Stimulated activated CD8-positive, alpha-beta memory T cell treated with anti-CD3 and anti-CD28 coated beads, Interleukin-12 subunit alpha, Interleukin-12 subunit beta, amount 100 ng/mL, for 4 hours (primary cell): ENCODE measurements at regions not wholly inside any gene's neighbourhood (a gene's known extent, or its start where the extent isn't known, plus 50 kb on each side); places are given as distances from the start of the nearest gene placed in this dataset.
"Not testable (repeated sequence)": the region's sequence is repeated elsewhere in the genome, so short reads cannot be mapped to it uniquely, and the experiment has no call there.

Source experiments
- DNase-seq: peaks from one replicate; pipeline ENCODE4 v3.0.0-alpha.2; 2020; ENCODE audit warnings: low read depth

DNA sequence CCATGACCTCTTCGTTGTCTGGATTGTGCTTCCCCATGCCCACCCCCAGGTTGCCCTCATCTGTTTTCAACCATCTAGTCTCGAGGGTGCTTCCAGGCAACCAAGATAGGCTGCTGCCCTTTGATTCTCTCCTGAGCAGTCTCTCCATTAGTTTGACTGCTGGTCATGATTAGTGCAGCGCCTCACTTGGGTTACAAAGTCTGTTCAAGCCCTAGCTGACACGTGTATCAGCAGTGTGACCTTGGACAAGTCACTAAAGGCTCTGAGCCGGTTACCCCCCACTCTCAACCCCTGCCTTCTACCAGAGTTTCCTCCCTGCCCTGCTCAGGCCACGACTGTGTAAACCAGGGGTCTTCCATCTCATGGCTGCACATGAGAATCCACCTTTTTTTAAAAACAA is 185.3 kb upstream of the PWP1 start:
- no peak for DNase-seq

DNA sequence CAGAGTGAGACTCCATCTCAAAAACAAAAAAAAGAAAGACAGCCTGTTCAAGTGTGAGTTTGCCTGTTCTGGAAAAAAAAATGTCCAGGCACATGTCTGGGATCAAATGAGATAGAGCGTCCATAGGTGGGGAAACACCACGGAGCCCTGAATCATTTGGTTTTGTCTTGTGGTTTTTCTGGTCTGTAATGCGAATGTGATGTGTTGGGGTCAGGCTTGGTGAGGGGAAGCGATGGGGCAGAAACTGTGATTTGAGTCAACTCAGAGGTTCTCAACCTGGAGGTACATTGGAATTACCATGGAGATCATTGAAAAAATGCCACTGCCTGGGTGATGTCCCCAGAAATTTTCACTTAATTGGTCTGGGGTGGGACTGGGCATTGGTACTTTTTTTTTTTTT is 183.9 kb upstream of the PWP1 start:
- DNase-seq, result no peak

DNA sequence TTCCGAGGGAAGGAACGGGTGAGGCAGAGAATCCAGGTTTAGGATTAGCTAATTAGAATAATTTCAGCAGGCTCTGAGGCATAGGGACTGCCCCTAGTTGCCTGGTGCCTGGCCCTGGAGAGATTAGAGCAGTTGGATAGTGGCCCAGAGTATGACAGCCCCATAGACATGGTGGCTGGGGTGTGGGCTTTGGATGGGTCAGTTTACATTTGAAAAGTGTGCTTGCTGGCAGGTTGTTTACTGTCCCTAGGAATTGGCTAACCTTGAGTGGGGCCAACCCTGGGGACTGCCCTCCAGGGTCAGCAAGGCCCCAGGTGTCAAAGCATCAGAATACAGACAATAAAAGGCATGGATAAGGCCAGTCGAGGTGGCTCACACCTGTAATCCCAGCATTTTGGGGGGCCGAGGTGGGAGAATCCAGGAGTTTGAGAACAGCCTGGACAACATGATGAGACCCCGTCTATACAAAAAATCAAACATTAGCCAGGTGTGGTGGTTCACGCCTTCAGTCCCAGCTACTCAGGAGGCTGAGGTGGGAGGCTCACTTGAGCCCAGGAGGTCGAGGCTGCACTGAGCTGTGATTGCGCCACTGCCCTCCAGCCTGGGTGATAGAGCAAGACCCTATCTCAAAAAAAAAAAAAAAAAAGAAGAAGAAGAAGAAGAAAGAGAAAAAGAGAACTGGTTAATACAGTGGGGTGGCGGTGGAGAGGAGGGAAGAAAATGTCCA is 182.3 kb upstream of the PWP1 start:
- DNase-seq, result no peak

DNA sequence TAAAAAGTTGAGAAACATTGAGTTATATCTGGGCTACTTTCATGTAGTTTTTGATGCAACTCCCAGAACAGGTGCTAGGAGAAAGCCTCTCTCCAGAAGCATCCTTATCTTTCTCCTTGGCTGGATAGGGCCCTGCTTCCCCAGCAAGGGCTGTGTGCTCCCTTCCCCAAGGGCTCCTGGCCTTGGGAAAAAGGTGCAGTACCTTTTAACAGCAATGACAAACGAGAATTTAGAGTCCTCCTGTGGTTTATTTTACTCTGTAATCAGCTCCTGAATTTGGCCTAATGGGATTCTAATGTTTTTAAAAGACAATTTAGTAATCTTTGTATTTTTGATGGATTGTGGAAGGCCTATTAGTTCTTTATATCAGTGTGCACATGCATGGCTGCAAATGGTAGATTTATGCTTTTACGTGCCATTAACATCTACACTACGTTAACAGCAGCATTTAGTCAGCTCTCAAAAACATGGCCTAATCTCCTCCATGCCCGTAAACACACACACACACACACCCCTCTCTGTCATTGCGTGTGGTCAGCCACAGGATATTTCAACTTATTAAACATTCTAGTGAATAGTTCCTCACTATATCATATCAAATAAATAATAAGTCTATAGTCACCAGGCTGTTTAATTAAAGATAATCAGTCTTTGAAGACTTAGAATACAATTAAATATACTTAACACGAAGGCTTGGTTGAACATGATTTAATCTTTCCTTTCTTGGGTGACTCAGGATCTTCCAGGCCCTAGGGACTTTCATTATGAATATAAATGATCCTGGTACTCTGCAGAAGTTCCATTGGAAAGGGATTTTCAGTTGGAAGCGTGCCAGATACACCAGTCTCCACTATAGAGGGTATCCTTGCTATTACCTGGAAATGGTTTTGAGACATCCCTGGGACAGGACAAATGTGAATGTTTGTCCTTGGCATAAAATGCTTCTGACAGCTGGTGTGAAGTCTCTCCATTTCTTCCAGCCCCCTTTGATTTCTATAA is 181.4 kb upstream of the PWP1 start:
- no peak for DNase-seq

DNA sequence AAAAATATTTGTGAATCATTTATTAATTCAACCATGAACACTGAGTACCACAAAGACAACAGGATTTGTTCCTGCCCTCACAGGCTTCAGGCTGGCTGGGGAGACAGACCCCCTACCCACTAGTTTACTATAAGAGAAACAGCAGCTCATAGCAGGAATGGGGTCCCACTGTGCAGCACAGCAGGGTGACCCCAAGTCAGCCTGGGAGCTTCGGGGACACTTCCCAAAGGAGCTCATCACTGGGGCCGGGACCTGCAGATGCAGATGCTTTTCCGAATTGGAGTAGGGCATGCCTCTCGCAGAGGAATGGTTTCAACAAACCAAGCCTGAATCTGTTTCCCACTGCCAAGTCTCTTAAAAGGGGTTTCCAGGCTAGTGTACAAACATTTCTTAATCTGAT is 176.2 kb upstream of the PWP1 start:
- DNase-seq, result no peak

DNA sequence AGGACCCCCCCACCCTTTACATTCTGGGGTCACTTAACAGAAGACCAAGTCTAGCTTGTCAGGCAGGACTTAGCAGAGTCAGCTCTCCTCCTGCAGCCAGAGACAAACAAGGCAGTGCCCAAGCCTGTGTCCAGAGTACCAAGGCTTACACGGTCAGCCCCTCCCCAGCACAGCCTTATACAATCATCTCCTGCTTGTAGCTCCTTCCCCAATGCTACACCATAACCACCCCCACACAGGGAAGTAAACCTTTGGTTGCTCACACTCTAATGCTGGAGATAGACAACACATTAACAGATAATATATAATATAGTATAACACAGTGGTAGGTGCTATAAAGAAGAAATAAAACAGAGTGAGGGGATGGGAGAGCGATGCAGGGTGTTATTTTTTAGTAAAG is 175.4 kb upstream of the PWP1 start:
- DNase-seq, result no peak

DNA sequence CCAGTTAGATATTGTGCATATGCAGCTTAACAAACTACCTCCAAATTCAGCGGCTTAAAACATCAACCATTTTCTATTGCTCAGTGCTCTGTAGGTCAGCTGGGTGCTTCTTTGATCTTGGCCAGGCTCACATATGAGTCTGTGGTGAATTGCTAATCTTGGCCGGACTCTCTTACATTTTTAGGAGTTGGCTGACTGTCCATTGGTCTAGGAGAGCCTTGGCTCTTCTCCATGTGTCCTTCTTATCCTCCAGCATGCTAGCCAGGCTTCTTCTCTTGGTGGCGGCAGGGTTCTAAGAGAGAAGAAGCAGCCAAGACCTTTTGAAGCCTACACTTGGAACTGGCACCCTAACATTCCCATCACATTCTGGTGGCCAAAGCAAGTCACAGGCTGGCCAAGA is 174.3 kb upstream of the PWP1 start:
- DNase-seq, result no peak

DNA sequence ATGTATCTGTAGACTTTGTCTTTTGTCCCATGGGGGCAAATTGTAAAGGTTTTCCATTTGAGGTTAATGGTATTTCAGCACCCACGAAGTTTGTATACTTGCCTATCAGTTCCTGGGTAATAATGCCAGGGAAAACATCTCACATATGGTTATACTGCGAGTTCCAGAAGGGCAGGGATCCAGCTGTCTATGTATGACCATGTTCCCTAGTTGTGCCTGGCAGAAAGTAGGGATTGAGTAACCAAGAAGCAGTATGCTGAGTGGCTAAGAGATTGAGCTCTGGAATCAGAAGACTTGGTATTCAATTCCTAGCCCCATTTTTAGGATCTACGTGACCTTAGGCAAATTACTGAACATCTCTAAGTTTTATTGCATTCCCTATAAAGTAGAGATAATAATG is 173.2 kb upstream of the PWP1 start:
- DNase-seq, result no peak

DNA sequence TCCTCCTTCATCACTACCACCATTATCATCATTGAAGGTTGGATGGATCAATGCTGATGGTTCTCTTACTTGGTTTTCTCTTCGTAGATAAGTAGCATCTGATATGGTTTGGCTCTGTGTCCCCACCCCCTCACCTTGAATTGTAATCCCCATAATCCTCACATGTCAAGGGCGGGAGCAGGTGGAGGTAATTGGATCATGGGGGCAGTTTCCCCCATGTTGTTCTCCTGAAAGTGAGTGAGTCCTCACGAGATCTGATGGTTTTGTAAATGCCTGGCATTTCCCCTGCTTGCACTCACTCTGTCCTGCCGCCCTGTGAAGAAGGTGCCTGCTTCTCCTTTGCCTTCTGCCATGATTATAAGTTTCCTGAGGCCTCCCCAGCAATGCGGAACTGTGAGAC is 172.4 kb upstream of the PWP1 start:
- no peak for DNase-seq

DNA sequence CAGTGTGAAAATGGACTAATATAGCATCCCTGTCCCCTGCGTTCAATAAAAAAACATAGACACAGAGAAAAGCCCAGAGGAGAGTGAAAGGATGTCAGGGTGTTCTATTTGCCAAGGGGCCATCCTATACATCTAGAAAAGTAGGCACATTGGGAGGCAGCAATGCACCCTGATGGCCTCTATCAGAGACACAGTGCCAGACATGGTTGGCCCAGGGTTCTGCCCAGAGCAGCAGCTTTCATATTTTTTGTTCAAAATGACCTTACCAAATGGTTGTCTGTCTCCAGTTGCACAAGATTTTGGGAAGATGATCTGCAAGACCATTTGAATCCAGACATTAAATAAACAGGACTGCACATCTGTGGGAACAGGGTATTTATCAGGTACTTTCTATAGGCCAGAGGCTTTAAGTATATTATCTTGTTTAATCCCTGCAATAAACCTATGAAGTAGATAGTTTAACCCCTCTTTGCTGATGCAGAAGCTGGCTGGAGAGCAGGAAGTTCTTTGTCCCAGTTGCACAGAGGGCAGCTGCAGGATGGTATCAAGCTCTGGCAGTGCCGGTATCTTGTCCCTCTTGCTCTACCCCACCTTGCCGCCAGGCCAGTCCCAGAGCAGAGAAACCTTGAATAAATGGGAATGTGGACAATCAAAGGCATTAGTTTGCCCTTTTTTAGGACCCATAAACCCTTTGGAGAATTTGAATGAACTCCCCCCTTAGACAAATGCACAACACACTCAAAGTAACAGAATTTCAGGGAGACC is 171.8 kb upstream of the PWP1 start:
- no peak for DNase-seq

DNA sequence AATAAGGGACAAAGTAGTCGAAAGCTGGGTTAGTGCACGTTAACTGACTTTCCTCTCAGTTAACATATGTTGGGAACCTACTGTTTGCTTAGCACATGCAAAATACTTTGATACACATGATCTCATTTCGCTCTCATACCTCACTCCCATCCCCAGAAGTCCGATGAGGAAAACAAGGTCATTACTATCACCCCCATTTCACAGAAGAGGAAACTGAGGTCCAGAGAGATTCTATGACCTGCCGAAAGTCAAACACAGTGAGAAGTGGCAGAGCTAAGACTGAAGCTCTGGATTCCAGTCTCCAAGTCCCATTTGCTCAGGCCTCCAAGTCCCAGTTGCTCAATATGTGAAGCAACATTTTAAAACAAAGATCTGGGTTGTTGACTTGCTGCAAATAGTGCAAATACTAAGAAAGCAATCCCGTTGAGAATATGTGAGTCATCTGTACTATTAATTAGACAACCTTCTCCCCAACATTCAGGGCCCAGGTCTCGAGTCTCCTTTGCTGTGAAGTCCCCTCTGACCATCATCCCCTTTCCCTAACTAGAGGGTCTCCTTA is 170.6 kb upstream of the PWP1 start:
- no peak for DNase-seq

DNA sequence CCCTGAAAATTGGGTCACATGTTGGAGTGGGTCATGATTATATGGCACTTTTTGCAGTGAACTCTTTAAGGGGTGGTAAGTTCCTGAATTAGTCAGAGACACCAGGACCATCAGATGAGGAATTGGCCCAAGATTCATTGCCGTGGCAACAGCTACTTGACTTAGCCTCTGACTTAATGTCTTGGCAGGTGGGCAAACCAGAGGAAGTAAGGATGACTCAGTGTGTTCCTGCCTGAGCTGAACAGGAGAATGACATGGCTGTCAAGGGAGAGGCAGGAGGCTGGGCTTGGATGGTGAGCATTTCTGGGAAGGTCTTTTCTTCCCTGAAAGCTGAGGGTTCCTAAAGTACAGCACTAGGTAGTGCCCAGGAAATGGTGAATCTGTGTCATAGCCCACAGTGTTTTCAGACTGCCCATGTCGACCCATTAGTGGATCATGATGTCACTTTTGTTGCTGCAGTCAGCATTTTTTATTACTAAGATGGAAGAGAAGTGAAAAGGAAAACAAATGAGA is 170.1 kb upstream of the PWP1 start:
- peak; percentile 6 for DNase-seq

DNA sequence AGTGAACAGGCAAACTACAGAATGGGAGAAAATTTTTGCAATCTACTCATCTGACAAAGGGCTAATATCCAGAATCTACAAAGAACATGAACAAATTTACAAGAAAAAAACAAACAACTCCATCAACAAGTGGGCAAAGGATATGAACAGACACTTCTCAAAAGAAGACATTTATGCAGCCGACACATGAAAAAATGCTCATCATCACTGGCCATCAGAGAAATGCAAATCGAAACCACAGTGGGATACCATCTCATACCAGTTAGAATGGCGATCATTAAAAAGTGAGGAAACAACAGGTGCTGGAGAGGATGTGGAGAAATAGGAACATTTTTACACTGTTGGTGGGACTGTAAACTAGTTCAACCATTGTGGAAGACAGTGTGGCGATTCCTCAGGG is 167.8 kb upstream of the PWP1 start:
- not testable (repeated sequence) for DNase-seq

DNA sequence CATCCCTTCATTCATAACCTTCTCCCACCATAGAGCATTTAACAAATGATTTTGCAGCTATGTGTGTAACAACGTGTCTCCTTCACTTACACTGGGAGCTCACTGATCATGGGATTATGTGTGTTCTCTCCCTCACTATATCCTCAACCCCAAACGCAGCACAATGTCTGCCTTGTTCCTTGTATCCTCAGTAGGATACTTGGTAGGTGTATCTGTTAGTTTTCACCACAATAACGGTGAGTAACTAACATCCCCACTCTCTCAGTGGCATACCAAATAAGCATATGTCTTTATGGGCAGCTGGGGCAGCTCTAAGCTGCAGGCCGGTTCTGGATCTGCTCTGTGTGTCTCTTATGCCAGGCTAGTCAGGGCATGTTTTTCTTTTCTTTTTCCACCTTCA is 166.7 kb upstream of the PWP1 start:
- DNase-seq, result no peak

DNA sequence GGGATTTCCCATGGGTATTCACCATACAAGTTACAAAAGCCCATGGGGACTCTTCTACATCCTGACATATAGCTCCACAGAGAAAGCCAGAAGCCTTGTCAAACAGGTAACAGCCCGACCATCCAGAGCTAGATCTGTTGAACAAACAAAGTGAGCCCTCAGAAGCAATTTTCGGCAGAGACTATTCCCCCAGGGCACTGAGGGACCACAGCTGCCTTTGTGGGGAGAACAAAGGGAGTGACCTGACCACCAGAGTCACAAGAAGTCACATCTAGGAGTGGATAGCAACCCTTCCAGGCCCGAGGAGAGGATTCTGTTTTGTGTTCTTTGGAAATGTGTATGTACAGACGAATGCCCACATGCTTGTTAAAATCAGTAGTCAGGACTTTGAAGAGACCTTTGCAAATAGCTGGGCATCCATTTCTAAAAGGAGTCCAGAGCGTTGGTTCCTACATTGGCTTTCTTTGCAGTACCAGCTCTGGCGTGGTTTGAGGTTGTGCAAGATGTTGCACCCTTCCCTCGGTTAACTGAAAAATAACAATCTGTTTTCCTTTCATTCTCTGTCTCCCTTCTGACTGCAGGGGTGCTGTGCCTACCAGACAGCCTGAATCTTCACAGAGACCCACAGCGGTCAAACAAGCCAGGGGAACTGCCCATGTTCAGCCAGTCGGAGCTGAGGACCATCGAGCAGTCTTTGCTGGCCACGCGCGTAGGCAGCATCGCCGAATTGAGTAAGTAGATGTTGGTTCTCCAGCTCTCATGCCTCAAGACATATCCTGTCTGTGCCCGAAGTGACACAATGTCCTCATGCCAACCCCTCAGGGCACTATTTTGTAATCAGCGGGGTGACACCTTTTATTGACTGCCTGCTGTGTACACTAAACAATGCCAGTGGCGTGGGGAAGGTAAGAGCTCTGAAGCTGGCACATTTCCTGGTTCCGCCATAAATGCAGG is 165.4 kb upstream of the PWP1 start:
- DNase-seq, result no peak

DNA sequence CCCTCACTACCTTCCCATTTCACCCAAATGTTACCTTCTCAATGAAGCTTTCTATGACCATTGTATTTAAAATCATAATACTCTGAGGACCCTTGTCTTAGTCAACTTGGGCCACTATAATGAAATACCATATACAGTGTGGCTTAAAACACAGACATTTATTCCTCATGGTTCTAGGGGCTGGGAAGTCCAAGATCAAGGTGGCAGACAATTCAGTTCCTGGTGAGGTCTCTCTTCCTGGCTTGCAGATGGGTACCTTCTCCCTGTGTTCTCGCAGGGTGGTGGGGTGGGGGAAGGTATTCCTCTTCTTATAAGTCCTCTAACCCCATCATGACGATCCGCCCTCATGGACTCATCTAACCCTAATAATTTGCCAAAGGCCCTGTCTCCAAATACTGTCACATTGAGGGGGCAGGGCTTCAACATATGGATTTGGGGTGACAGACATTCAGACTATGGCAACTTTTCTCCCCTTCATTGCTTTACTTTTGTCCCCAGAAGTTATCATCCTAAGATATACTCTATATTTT is 163.7 kb upstream of the PWP1 start:
- no peak for DNase-seq

DNA sequence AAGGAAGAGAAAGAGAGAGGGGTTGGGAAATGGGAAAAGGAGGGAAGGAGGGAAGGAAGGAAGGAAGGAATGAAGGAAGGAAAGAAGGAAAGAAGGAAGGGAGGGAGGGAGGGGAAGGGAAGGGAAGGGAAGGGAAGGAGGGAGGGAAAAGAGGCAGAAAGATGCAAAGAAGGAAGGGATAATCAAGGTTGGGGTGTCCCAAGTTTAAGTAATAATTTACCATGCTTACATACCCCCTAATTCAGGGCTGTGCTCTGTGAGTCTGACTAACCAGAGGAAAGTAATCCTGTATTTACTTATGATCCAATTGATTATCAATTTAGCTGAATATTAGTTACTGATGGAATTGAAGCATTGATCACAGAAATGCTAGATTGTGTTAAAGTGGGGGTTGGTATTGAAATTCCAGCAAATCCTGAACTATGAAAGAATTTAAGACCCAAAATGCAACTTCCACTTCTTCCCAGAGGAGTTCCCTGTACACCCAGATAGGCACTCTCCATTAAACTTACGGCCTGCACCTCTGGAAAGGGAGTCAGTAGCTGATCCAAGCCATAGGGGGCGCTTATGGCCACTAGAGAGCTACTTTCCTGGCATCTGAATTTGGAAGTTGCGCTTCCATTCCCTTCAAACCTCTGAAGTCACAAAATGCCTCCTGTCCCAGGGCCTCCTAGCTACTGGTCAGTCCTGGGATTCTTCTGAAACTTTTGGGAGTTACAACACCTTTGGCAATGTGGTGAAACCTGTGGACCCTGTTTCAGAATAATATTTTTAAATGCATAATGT is 162.7 kb upstream of the PWP1 start:
- no peak for DNase-seq

DNA sequence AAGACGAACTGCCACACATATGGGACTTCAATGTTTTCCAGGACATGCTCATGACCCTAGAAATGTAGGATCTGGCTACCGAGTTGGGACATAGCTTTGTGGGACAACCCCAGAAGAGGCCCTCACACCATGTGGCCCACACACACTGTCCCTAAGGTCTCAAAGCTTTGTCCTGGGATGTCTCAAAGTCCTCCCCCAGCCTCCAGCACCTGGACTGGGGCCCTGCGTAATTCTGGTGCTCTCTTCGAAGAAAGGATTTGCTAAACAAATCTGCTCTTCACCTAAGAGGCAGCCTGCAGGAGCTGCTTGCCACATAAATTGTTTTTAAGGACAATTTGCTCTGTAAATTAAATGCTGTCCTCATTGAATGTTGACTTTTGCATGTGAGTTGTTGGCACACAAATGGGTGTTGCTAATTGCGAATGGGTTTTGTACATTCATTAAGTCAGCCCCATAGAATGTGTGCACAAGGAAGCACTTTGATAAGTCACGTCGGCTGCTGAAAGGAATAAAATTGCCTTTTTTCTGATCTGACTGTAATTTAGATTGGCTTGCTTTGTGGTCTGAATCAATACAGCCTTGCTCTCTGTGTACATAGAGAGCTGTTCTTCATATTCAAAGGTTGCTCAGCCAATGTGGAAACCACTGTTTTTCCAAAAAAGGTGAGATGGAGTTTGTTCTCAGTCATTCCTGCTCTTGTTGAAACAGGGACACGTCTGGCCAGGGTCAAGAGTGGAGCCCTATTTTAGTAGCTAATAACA is 161.6 kb upstream of the PWP1 start:
- no peak for DNase-seq
